GM18502 (cell line): ENCODE measurements at regions not wholly inside any gene's neighbourhood (a gene's known extent, or its start where the extent isn't known, plus 50 kb on each side); places are given as distances from the start of the nearest gene placed in this dataset.
"Not testable (repeated sequence)": the region's sequence is repeated elsewhere in the genome, so short reads cannot be mapped to it uniquely, and the experiment has no call there.

Experiments
- ATAC-seq: cut with Tn5 transposase; IDR thresholded peaks from one replicate; pipeline ENCODE4 v1.9.1; 2021; ENCODE audit warnings: mild to moderate bottlenecking; ENCODE audit not compliant: unreplicated experiment, poor library complexity

DNA sequence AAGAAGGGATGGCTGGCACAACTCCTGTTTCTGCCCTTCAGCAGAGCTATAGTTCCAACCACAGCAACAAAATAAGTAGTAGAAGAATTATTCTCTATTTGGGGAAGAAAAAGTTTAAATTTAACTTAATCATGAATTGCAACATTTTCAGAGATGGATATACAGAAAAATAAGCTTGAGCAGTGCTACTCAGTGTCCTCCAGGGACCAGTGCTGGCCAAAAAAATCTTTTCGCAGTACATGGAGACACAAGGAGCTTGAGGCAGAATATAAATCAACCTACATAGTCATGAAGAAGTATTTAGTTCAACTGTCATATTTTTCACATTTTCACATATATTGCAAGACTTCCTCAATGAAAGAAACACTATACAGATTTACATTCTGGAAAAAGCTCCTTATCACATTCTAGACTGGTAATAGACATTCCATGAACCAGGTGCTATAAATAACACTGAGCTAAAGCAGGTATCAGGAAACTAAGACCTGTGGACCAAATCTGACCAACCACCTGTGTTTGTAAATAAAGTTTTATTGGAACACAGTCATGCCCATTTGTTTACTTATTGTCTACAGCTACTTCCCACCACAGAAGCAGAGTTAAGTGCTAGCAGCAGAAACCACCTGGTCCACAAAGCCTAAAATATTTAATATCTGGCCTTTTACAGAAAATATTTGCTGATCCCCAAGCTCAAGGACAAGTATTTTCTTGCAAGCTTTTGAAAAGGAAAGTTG lies 101.9 kb downstream of the RGS21 start:
- no peak for ATAC-seq

DNA sequence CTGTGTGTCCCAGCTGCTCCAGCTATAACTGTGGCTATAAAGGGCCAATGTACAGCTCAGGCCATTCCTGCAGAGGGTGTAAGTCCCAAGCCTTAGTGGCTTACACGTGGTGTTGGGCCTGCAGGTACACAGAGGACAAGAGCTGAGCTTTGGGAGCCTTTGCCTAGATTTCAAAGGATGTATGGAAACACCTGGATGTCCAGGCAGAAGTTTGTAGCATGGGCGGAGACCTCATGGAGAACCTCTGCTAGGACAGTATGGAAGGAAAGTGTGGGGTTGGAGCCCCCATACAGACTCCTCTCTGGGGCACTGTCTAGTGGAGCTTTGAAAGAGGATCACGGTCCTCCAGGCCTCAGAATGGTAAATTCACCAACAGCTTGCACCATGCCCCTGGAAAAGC lies 113.9 kb downstream of the RGS21 start:
- no peak for ATAC-seq

DNA sequence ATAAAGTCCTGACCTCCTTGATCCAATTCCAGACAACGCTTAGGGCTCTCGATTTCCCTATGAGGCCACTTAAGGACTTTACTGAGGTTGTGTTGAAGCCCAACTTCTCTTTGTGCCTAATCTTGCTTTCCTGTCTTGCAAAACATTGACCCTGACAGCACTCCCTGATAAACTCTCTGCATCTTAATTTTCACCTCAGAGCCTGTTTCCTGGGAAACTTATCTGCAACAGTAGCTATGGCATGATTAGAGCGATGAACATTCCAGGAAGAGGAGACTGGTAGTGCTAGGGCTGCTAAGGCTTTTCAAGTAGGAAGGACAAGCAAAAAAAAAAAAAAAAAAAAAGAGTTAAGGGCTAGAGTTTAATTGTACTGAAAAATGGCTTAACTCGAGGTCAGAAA lies 118.9 kb downstream of the RGS21 start:
- no peak for ATAC-seq

- ATAC-seq = no peak
Measured at GRCh38 chr1:192436441-192437078, 119.8 kb downstream of the RGS21 start.

DNA sequence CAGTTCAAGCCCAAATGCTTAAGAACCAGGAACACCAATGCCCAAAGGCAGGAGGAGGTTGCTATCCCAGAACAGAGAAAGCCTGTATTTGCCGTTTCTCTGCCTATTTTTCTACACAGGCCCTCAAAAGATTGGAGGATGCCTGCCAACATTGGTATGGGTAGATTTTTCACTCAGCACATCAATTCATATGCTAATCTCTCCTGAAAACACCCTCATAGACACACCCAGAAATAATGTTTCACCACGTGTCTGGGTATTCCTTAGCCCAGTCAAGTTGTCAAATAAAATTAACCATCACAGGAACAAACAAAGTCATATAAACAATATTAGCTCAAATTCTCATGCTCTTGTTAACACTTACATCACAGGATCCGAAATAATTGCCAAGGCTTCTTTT lies 121.9 kb downstream of the RGS21 start:
- no peak for ATAC-seq

GRCh38 chr1:192439373-192440025 lies 122.7 kb downstream of the RGS21 start:
- no peak for ATAC-seq

GRCh38 chr1:192441492-192441891 lies 124.7 kb downstream of the RGS21 start:
- ATAC-seq = no peak

- no peak for ATAC-seq
Measured at GRCh38 chr1:192442736-192443135, 125.9 kb downstream of the RGS21 start.

GRCh38 chr1:192443616-192444015 lies 126.8 kb downstream of the RGS21 start:
- no peak for ATAC-seq

- ATAC-seq = no peak
Measured at GRCh38 chr1:192445241-192445640, 128.4 kb downstream of the RGS21 start.

DNA sequence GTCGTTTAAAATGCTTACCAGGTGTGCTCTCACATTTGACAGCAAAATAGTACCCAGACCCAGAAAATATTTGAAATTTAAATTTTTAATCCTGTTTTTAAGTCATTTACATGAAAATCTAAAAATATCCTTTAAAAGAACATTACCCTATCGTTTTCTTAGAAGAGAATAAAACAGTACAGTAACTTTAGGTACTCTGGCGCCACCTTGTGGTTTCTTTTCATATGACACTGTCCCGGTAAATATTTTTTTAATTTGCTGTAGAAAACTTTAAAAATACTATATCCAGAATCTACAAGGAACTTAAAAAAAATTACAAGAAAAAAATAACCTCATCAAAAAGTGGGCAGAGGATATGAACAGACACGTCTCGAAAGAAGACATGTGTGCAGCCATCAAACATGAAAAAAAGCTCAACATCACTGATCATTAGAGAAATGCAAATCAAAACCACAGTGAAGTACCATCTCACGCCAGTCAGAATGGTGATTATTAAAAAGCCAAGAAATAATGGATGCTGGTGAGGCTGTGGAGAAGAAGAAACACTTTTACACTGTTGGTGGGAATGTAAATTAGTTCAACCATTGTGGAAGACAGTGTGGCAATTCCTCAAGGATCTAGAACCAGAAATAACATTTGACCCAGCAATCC lies 129.2 kb downstream of the RGS21 start:
- peak; percentile 74 for ATAC-seq

- ATAC-seq = no peak
Measured at GRCh38 chr1:192448026-192448578, 127.5 kb upstream of the RGS1 start.

- no peak for ATAC-seq
Measured at GRCh38 chr1:192453360-192453992, 122.1 kb upstream of the RGS1 start.

- ATAC-seq = no peak
Measured at GRCh38 chr1:192459467-192459866, 116.1 kb upstream of the RGS1 start.

DNA sequence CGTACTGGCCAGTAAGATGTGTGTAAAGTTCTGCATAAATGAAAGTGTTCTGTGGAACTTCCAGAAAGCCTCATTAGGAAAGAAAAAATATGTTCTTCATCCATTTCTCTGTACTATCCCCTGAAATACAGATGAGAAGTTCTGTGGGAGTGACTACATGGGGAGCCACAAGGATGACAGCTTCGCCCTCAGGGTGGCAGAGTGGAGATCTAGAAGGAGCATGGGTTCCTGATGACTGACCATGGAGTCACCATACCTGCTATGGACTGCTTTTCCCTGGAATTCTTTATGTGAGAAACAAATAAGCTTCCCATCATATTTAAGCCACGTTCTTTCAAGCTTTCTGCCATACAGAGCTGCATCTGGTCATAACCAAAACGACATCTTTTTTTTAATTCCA lies 113.9 kb upstream of the RGS1 start:
- ATAC-seq = no peak

DNA sequence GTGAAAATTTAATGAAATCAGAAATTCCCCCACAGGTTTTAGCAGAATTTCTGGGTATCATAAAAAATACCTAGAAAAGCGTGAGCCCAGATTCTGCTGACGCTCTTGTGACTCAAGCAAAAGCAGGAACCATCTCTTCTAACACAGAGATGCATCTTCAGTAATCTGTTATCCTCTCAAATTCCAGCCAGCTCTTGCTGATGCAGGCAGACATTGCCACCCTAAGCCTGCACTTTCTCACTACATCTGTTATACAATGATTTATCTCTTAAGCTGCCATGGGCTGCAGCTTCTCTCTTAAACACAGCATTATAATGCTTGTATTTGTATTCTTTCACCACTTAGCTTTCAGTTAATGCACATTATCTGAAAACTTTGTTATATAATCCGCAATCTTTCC lies 113.0 kb upstream of the RGS1 start:
- ATAC-seq = no peak

DNA sequence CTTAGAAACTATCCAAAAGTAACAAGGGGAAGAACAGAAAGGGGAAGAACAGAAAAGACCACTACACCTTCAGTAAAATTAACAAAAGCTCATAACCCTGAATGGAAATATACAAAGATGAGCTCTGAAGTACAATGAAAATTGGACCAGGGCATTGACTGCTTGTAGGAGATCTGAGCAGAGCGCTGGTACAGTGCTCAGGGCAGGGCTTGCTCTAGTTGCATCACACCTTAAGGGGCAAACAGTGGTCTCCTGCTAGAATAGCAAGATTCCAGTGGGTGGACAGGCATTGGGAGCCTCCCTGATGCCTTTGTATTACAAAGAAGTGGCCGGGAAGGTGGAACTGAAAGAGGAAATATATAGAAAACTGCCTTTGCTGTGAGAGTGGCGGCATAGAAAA lies 111.9 kb upstream of the RGS1 start:
- no peak for ATAC-seq

DNA sequence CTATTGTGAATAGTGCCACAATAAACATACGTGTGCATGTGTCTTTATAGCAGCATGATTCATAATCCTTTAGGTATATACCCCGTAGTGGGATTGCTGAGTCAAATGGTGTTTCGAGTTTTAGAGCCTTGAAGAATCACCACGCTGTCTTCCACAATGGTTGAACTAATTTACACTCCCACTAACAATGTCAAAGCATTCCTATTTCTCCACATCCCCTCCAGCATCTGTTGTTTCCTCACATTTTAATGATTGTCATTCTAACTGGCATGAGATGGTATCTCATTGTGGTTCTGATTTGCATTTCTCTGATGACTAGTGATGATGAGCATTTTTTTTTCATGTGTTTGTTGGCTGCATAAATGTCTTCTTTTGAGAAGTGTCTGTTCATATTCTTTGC lies 110.4 kb upstream of the RGS1 start:
- not testable (repeated sequence) for ATAC-seq

- ATAC-seq = no peak
Measured at GRCh38 chr1:192474080-192474683, 101.4 kb upstream of the RGS1 start.

- no peak for ATAC-seq
Measured at GRCh38 chr1:192475329-192475728, 100.2 kb upstream of the RGS1 start.
